ENCODE measurements at regions not wholly inside any gene's neighbourhood (a gene's known extent, or its start where the extent isn't known, plus 50 kb on each side); places are given as distances from the start of the nearest gene placed in this dataset.

DNA sequence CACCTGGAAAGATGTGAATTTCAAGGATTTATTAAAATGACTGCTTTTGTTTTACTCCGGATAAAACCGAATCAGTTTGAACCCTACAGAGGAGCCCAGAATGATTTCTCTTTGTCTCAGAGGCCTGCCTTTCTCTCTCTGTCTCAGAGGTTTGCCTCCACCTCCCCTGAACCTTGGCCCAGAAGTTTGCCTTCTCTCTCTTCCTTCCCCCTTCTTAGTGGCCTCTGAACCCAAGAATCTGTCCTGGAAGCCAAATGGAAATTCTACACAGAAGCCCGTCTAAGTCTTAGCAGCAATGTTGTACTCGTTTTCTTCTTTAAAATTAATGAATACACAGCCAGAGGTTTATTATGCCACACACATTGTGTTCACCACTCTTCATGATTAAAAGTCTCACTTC is 200.7 kb downstream of the SOCS6 start:
- TF ChIP-seq CTCF (CRISPR knock-in tag; IDR thresholded peaks at IDR 0.05) (no peak), TAF1 (CRISPR knock-in tag; IDR thresholded peaks at IDR 0.05) (no peak), RXRA (CRISPR knock-in tag; IDR thresholded peaks at IDR 0.05) (no peak), USF2 (IDR thresholded peaks at IDR 0.05; ENCODE audit: low read depth, low read length) (no peak), USF2 (CRISPR knock-in tag; IDR thresholded peaks at IDR 0.05; ENCODE audit: borderline replicate concordance) (no peak), ZNF512 (CRISPR knock-in tag; IDR thresholded peaks at IDR 0.05) (no peak), CAMTA2 (CRISPR knock-in tag; IDR thresholded peaks at IDR 0.05; ENCODE audit: borderline replicate concordance) (no peak), HDAC2 (CRISPR knock-in tag; IDR thresholded peaks at IDR 0.05) (no peak), SMC3 (IDR thresholded peaks at IDR 0.05; ENCODE audit: low read length) (no peak), CBFB (CRISPR knock-in tag; IDR thresholded peaks at IDR 0.05) (no peak), ZNF354B (CRISPR knock-in tag; IDR thresholded peaks at IDR 0.05) (no peak), ZNF317 (CRISPR knock-in tag; IDR thresholded peaks at IDR 0.05) (no peak), HDAC6 (IDR thresholded peaks at IDR 0.05; ENCODE audit: low read depth, low read length) (no peak), ZKSCAN8 (CRISPR knock-in tag; IDR thresholded peaks at IDR 0.05; ENCODE audit: borderline replicate concordance) (no peak)

Data from HepG2 (cell line).